Psoas muscle (tissue), 7 donors: ENCODE measurements at regions not wholly inside any gene's neighbourhood (a gene's known extent, or its start where the extent isn't known, plus 50 kb on each side); places are given as distances from the start of the nearest gene placed in this dataset.

ENCODE experiments used
- ATAC-seq, 4 donors: fragments of 200-7000 bp; cut with Tn5 transposase; one replicate each; pipeline ENCODE4 v1.9.1; 2020; ENCODE audit warnings: moderate library complexity in 3 of 4, mild to moderate bottlenecking in 2 of 4
- DNase-seq, 2 donors: peaks; one replicate each; pipeline ENCODE4 v3.0.0-alpha.2; 2020
- H3K27ac ChIP-seq: fragments of 200-600 bp; one replicate; pipeline ENCODE4 v1.8.0; 2022
- H3K27me3 ChIP-seq, 3 donors: fragments of 200-600 bp in 1 of 3; one replicate each; pipeline versions ENCODE4 v1.6.1 to v1.8.0; 2013 to 2022; ENCODE audit warnings: low read length in 2 of 3, mild to moderate bottlenecking in 2 of 3, moderate library complexity in 1 of 3; ENCODE audit not compliant: insufficient read depth in 3 of 3
- H3K36me3 ChIP-seq, 2 donors: fragments of 200-600 bp in 1 of 2; one replicate each; pipeline versions ENCODE4 v1.6.1 to v1.8.0; 2013 to 2022; ENCODE audit warnings: low read depth in 1 of 2, mild to moderate bottlenecking in 1 of 2, moderate library complexity in 1 of 2; ENCODE audit not compliant: insufficient read depth in 1 of 2
- H3K4me1 ChIP-seq: fragments of 200-600 bp; one replicate; pipeline ENCODE4 v1.8.0; 2022
- H3K4me3 ChIP-seq: fragments of 200-600 bp; one replicate; pipeline ENCODE4 v1.8.0; 2022; ENCODE audit warnings: mild to moderate bottlenecking
- H3K9me3 ChIP-seq: fragments of 200-600 bp; one replicate; pipeline ENCODE4 v1.8.0; 2022
- CTCF ChIP-seq: fragments of 200-600 bp; IDR thresholded peaks from one replicate; pipeline ENCODE4 v1.8.0; 2022; ENCODE audit warnings: antibody characterized with exemption
- WGBS, 3 donors: extraction: QIAGEN DNeasy Blood & Tissue Kit; methylation state at CpG; one replicate each; pipeline versions ENCODE4 v1.1.6 to v1.1.7; 2013; 5-methylcytosine and 5-hydroxymethylcytosine counted together
- intact Hi-C, 2 donors: fragments of 100-400 bp; cut with DNase I; formaldehyde crosslinking; loops; one replicate each; pipeline versions ENCODE4 v1.11.0 to v1.14.2; 2022
- donor health status: healthy with polysubstance abuse.
- donor health status: DM: no; HTN: no; CAD: no; lungs with moderate emphysema.
- donor health status: Bipolar disorder and iron deficiency.
- donor health status: healthy.
- donor health status: DM: yes; HTN: yes; CAD: no.
- donor health status: DM: no; HTN: no; CAD: no.
- donor health status: DM: yes; HTN: yes; CAD: no.

GRCh38 chr12:61853945-61854344 is 406.3 kb upstream of the USP15 start:
- TF ChIP-seq CTCF, result no peak
- no peaks in the 10 kb centered on the region for H3K36me3 ChIP-seq
- ATAC-seq (no peak), DNase-seq (no peak)
- no peaks in the 10 kb centered on the region for H3K27me3 ChIP-seq
- H3K9me3 ChIP-seq, result peaks cover 10% of the 10 kb centered on the region
- no peak overlapping the region for H3K27ac ChIP-seq
- no peaks in the 10 kb centered on the region for H3K4me1 ChIP-seq
- intact Hi-C loops, result no loop called here
- no peak overlapping the region for H3K4me3 ChIP-seq

GRCh38 chr12:61854902-61855301 is 405.3 kb upstream of the USP15 start:
- Histone ChIP-seq H3K36me3 (no peaks in the 10 kb centered on the region), H3K27me3 (no peaks in the 10 kb centered on the region), H3K4me1 (no peaks in the 10 kb centered on the region), H3K9me3 (peaks cover 10% of the 10 kb centered on the region), H3K27ac (no peak overlapping the region), H3K4me3 (no peak overlapping the region)
- intact Hi-C loops, result no loop called here
- DNase-seq (no peak), ATAC-seq (no peak)
- no peak for TF ChIP-seq CTCF

GRCh38 chr12:61857968-61858367 is 402.2 kb upstream of the USP15 start:
- no peak for TF ChIP-seq CTCF
- Histone ChIP-seq H3K4me1 (no peaks in the 10 kb centered on the region), H3K27ac (no peak overlapping the region), H3K36me3 (no peaks in the 10 kb centered on the region), H3K9me3 (peaks cover 10% of the 10 kb centered on the region), H3K27me3 (no peaks in the 10 kb centered on the region), H3K4me3 (no peak overlapping the region)
- DNase-seq (no peak), ATAC-seq (no peak)
- whole genome bisulfite sequencing, 3 donors, result 57 to 59% (median 58%) methylated on average over 2 of the region's 2 CpGs
- intact Hi-C loops, result no loop called here

- no peak overlapping the region for H3K4me3 ChIP-seq
- intact Hi-C loops, result no loop called here
- TF ChIP-seq CTCF, result no peak
- H3K27me3 ChIP-seq, result no peaks in the 10 kb centered on the region
- no peak overlapping the region for H3K27ac ChIP-seq
- no peaks in the 10 kb centered on the region for H3K36me3 ChIP-seq
- H3K9me3 ChIP-seq, result no peaks in the 10 kb centered on the region
- ATAC-seq (no peak), DNase-seq (no peak)
- no peaks in the 10 kb centered on the region for H3K4me1 ChIP-seq
These were observed 399.8 kb upstream of the USP15 start for GRCh38 chr12:61860451-61860850.

GRCh38 chr12:61862986-61863385 is 397.2 kb upstream of the USP15 start:
- intact Hi-C loops, result no loop called here
- 27 to 50% (median 34%) methylated on average over 2 of the region's 2 CpGs for WGBS, 3 donors
- DNase-seq (no peak), ATAC-seq (no peak)
- no peaks in the 10 kb centered on the region for H3K36me3 ChIP-seq
- no peak overlapping the region for H3K4me3 ChIP-seq
- H3K27ac ChIP-seq, result no peak overlapping the region
- no peaks in the 10 kb centered on the region for H3K4me1 ChIP-seq
- H3K9me3 ChIP-seq, result no peaks in the 10 kb centered on the region
- no peaks in the 10 kb centered on the region for H3K27me3 ChIP-seq
- no peak for TF ChIP-seq CTCF
